HepG2 (cell line): ENCODE measurements at regions not wholly inside any gene's neighbourhood (a gene's known extent, or its start where the extent isn't known, plus 50 kb on each side); places are given as distances from the start of the nearest gene placed in this dataset.

Experiments used
- ATAC-seq: fragments of 200-7000 bp; cut with Tn5 transposase; 3 replicates; pipeline ENCODE4 v1.9.1; 2020; ENCODE audit warnings: mild to moderate bottlenecking, moderate library complexity
- BruUV-seq: library from RNA; stranded (reverse); fragments of 400-500 nt; replicated peaks from 2 replicates; lab custom pipeline; 2021; lab: Mats Ljungman, UMichigan
- CTCF ChIA-PET: fragments of 300-600 bp; formaldehyde crosslinking; extraction: SDS; loops from one replicate; lab custom pipeline; 2021; ENCODE audit warnings: low total read pairs, inconsistent platforms, low intra/inter-chr PET ratio; lab: Yijun Ruan, JAX
- POLR2A ChIA-PET: fragments of 350-600 bp; sonication (Branson Sonifier 250); formaldehyde crosslinking; loops from one replicate; lab custom pipeline; 2020; ENCODE audit warnings: antibody characterized with exemption, inconsistent platforms; lab: Yijun Ruan, JAX
- DNase-seq: peaks from one replicate; pipeline ENCODE4 v3.0.0-alpha.2; 2015; ENCODE audit warnings: low spot score
- FAIRE-seq: peaks from 3 replicates; lab custom pipeline; 2011; peaks lifted over from hg19 to GRCh38; lab: Jason Lieb, UNC
- H2AFZ ChIP-seq: one replicate; pipeline ENCODE4 v1.6.1; 2011; ENCODE audit warnings: low read length, inconsistent platforms
- H3K27ac ChIP-seq: fragments of 300-600 bp; 3 replicates; pipeline ENCODE4 v1.8.0; 2011; ENCODE audit warnings: mixed run types, mild to moderate bottlenecking, mixed read lengths, low read length, inconsistent platforms; ENCODE audit not compliant: insufficient read depth; ENCODE audit errors: extremely low read length
- H3K27me3 ChIP-seq, 2 experiments: fragments of 200-600 bp in 1 of 2; 2 replicates in 1 of 2; 3 replicates in 1 of 2; pipeline versions ENCODE4 v1.6.0 to v1.8.0; 2011; ENCODE audit warnings: low read length in 2 of 2, mild to moderate bottlenecking in 2 of 2, moderate library complexity in 2 of 2, inconsistent platforms in 1 of 2; ENCODE audit not compliant: insufficient read depth in 2 of 2, control insufficient read depth in 1 of 2
- H3K36me3 ChIP-seq, 2 experiments: fragments of 200-600 bp in 1 of 2; replicated peaks in 1 of 2; 2 replicates in 1 of 2; 3 replicates in 1 of 2; pipeline versions ENCODE4 v1.5.1 to v1.8.0; 2011; ENCODE audit warnings: low read length in 2 of 2, inconsistent platforms in 1 of 2; ENCODE audit not compliant: insufficient read depth in 2 of 2, control insufficient read depth in 1 of 2
- H3K4me1 ChIP-seq: 2 replicates; pipeline ENCODE4 v1.5.1; 2012; ENCODE audit warnings: low read length, inconsistent platforms; ENCODE audit not compliant: insufficient read depth
- H3K4me2 ChIP-seq: 2 replicates; pipeline ENCODE4 v1.6.0; 2011; ENCODE audit warnings: low read depth, low read length, inconsistent platforms
- H3K4me3 ChIP-seq, 3 experiments: fragments of 200-600 bp in 1 of 3; sonication (generic), shearing (Covaris generic) in 1 of 3; replicated peaks in 1 of 3; 2 replicates each; pipeline ENCODE4 v1.5.1; 2011 to 2016; ENCODE audit warnings: low read length in 3 of 3, inconsistent platforms in 2 of 3, low read depth in 2 of 3, mild to moderate bottlenecking in 2 of 3, control low read depth in 1 of 3, mixed read lengths in 1 of 3; ENCODE audit not compliant: insufficient read depth in 1 of 3
- H3K79me2 ChIP-seq: one replicate; pipeline ENCODE4 v1.6.1; 2011; ENCODE audit warnings: low read length, inconsistent platforms; ENCODE audit not compliant: insufficient read depth
- H3K9ac ChIP-seq: 2 replicates; pipeline ENCODE4 v1.6.0; 2011; ENCODE audit warnings: mild to moderate bottlenecking, low read depth, low read length, inconsistent platforms; ENCODE audit not compliant: insufficient read depth
- H3K9me3 ChIP-seq: 2 replicates; pipeline ENCODE4 v1.5.1; 2012; ENCODE audit warnings: mild to moderate bottlenecking, low read length
- H4K20me1 ChIP-seq: 2 replicates; pipeline ENCODE4 v1.6.0; 2011; ENCODE audit warnings: inconsistent platforms, mild to moderate bottlenecking, low read length, moderate library complexity; ENCODE audit not compliant: insufficient read depth
- CCDC6 ChIP-seq: sonication (generic); formaldehyde crosslinking; IDR thresholded peaks from 2 replicates; pipeline ENCODE4 v1.8.1; 2022; ENCODE audit warnings: mild to moderate bottlenecking, missing genetic modification reagents, moderate library complexity
- DRAP1 ChIP-seq: IDR thresholded peaks from 2 replicates; pipeline ENCODE4 v1.6.1; 2016; ENCODE audit warnings: missing genetic modification reagents, missing compliant biosample characterization
- EED ChIP-seq: sonication (generic); formaldehyde crosslinking; IDR thresholded peaks from 2 replicates; pipeline ENCODE4 v1.5.0; 2020; ENCODE audit warnings: mild to moderate bottlenecking, missing genetic modification reagents
- GABPA ChIP-seq, 2 experiments: IDR thresholded peaks; 2 replicates each; pipeline ENCODE4 v1.6.1; 2011 to 2016; ENCODE audit warnings: low read depth in 2 of 2, low read length in 1 of 2, missing biosample characterization in 1 of 2, missing genetic modification characterization in 1 of 2
- SIN3B ChIP-seq: fragments of 150-350 bp; IDR thresholded peaks from 2 replicates; pipeline ENCODE4 v1.6.1; 2014; ENCODE audit warnings: low read length
- SMAD9 ChIP-seq: sonication (generic); formaldehyde crosslinking; IDR thresholded peaks from 2 replicates; pipeline ENCODE4 v1.5.1; 2020; ENCODE audit warnings: mild to moderate bottlenecking, missing genetic modification reagents
- ZBTB43 ChIP-seq: sonication (generic); formaldehyde crosslinking; conservative IDR thresholded peaks from 2 replicates; pipeline ENCODE4 v1.4.0; 2020; ENCODE audit warnings: missing genetic modification reagents
- ZNF280D ChIP-seq: sonication (generic); formaldehyde crosslinking; IDR thresholded peaks from 2 replicates; pipeline ENCODE4 v1.5.1; 2020; ENCODE audit warnings: mild to moderate bottlenecking, missing genetic modification reagents
- ZNF691 ChIP-seq: sonication (generic); formaldehyde crosslinking; IDR thresholded peaks from 2 replicates; pipeline ENCODE4 v1.4.0; 2020; ENCODE audit warnings: missing genetic modification reagents, low read depth, mild to moderate bottlenecking, borderline replicate concordance
- WGBS: methylation state at CpG from one replicate; pipeline ENCODE4 v1.1.6; 2017; ENCODE audit warnings: low lambda C conversion rate; 5-methylcytosine and 5-hydroxymethylcytosine counted together
- in situ Hi-C: cut with HindIII; loops from 2 replicates; pipeline ENCODE4 v1.10.0; 2017; ENCODE audit warnings: low pct_unique_long_range_greater_than_20kb; ENCODE audit not compliant: extremely low pct_ligation_motif_present
- intact Hi-C: fragments of 100-400 bp; cut with micrococcal nuclease; formaldehyde crosslinking; loops from one replicate; pipeline ENCODE4 v1.10.0; 2022; ENCODE audit not compliant: unreplicated experiment

GRCh38 chr3:94195381-94195780 lies 132.5 kb downstream of the NSUN3 start (continued):
- TF ChIP-seq GABPA (IDR thresholded peaks at IDR 0.05; ENCODE audit: low read depth, low read length) (no peak), GABPA (CRISPR knock-in tag; IDR thresholded peaks at IDR 0.05; ENCODE audit: low read depth) (no peak)

GRCh38 chr3:94206291-94206690 lies 143.4 kb downstream of the NSUN3 start:
- H3K27me3 ChIP-seq: no peaks in the 10 kb centered on the region
- H4K20me1 ChIP-seq: no peaks in the 10 kb centered on the region
- no peak for TF ChIP-seq SIN3B
- no peak for TF ChIP-seq EED (CRISPR knock-in tag)
- TF ChIP-seq ZNF691 (CRISPR knock-in tag): no peak
- TF ChIP-seq SMAD9 (CRISPR knock-in tag): no peak
- TF ChIP-seq ZNF280D (CRISPR knock-in tag): no peak
- no peak for TF ChIP-seq DRAP1 (CRISPR knock-in tag)
- TF ChIP-seq ZBTB43 (CRISPR knock-in tag): no peak
- TF ChIP-seq CCDC6: no peak
- H2AFZ ChIP-seq: no peak overlapping the region
- intact Hi-C loops (no loop called here), in situ Hi-C loops (no loop called here)
- FAIRE-seq: no peak
- no peak overlapping the region for H3K9ac ChIP-seq
- no TSS peak for BruUV-seq
- H3K4me1 ChIP-seq: no peaks in the 10 kb centered on the region
- DNase-seq: no peak
- no peak for ATAC-seq
- ChIA-PET POLR2A (no interaction called here), CTCF (no interaction called here)
- H3K9me3 ChIP-seq: no peaks in the 10 kb centered on the region
- WGBS: 1% methylated on average over 2 of the region's 2 CpGs
- no peaks in the 10 kb centered on the region for H3K79me2 ChIP-seq
- no peak overlapping the region for H3K27ac ChIP-seq
- no peak overlapping the region for H3K4me3 ChIP-seq
- H3K4me2 ChIP-seq: no peak overlapping the region
- no peaks in the 10 kb centered on the region for H3K36me3 ChIP-seq
